Motor neuron (in vitro differentiated cells): ENCODE measurements at regions not wholly inside any gene's neighbourhood (a gene's known extent, or its start where the extent isn't known, plus 50 kb on each side); places are given as distances from the start of the nearest gene placed in this dataset.

Source experiments
- ATAC-seq, 8 experiments: fragments of 200-7000 bp; cut with Tn5 transposase; replicated peaks in 6 of 8; 2 replicates each; pipeline ENCODE4 v1.8.0; 2021; ENCODE audit warnings: mild to moderate bottlenecking in 8 of 8, moderate library complexity in 8 of 8
- H3K27ac ChIP-seq, 2 donors: fragments of 250-450 bp; sonication (Bioruptor Pico); 2 replicates each; pipeline ENCODE4 v1.9.0; 2021; ENCODE audit warnings: antibody characterized with exemption in 2 of 2, mild to moderate bottlenecking in 2 of 2, moderate library complexity in 1 of 2
- H3K4me1 ChIP-seq, 2 donors: fragments of 250-450 bp; sonication (Bioruptor Pico); replicated peaks in 1 of 2; 2 replicates each; pipeline ENCODE4 v1.6.1; 2021; ENCODE audit warnings: antibody characterized with exemption in 2 of 2, mild to moderate bottlenecking in 2 of 2, moderate library complexity in 1 of 2
- H3K4me3 ChIP-seq, 5 donors: fragments of 250-450 bp; sonication (Bioruptor Pico); 2 replicates each; pipeline ENCODE4 v1.9.0; 2021; ENCODE audit warnings: antibody characterized with exemption in 5 of 5, mild to moderate bottlenecking in 5 of 5, moderate library complexity in 4 of 5
- WGBS, 10 experiments: fragments of 450-650 bp; shearing (Covaris generic); methylation state at CpG; one replicate each; pipeline ENCODE4 v1.0.0; 2022; 5-methylcytosine and 5-hydroxymethylcytosine counted together
- in situ Hi-C, 9 experiments: fragments of 400-800 bp; cut with MboI; loops; one replicate each; pipeline ENCODE4 v1.15.0; 2021; ENCODE audit warnings: low sequenced_read_pairs in 9 of 9, low pct_unique_long_range_greater_than_20kb in 2 of 9; ENCODE audit not compliant: unreplicated experiment in 9 of 9

DNA sequence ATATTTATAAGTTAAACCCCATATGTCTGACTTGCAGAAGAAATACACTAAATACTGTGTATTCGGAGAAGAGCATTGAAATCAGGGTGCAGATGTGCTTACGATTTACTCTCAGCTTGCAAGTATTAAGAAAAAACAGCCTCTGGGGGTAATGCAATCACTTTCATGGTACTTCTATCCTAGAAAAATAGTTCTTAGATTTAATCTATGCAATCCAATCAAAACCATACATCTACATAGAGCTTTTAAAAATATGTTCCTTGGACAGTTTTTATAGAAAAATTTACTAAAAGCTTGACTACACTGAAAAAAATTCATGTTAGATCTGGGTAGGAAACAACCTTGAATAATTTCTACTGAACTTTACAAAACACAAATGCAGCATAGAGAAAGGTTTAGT, 890.3 kb upstream of the ADGRL2 start:
- 0 to 100% (median 87%) methylated on average over 1 to 2 of the region's 2 CpGs for WGBS, 10 experiments
- Histone ChIP-seq H3K4me1 (peaks cover 15 to 23% of the 10 kb centered on the region in 2 donors), H3K4me3 (no peak overlapping the region), H3K27ac (no peak overlapping the region)
- in situ Hi-C loops, result no loop called here
- ATAC-seq, result peak in 1 of 8 experiments; percentile 31

DNA sequence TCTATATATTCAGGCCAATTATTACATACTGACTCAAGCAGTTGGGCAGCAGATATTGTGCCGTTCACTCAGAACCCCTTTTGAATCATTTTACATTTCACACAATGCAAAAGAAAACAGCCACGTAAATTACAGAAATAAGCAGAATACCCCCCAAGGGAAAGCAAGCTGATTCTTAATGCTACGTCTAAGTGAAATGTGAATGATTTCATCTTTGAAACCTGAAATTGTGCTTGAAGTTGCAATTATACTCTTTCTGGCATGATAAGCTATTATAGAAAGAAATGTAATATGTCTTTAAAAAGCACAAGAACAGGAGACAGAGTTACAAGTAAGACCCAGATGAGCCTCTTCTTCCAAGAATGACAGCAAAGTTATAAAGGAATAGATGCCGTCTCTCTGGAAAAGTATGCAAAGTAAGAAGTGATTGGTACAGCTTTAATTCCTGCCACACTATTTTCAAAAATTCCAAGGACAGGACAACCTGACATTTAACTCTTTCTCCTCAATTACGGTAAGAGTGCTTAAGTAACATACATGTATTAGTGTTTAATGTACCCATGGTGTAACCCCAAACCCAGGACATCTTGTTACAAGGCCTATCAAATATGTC, 891.5 kb upstream of the ADGRL2 start:
- WGBS, 10 experiments, result 29 to 100% (median 66%) methylated on average over 1 to 5 of the region's 5 CpGs
- no peak overlapping the region for H3K27ac ChIP-seq
- in situ Hi-C loops, result no loop called here
- ATAC-seq, result peak in 1 of 8 experiments; percentile 11
- no peak overlapping the region for H3K4me3 ChIP-seq
- H3K4me1 ChIP-seq, result peaks cover 15 to 23% of the 10 kb centered on the region in 2 donors

DNA sequence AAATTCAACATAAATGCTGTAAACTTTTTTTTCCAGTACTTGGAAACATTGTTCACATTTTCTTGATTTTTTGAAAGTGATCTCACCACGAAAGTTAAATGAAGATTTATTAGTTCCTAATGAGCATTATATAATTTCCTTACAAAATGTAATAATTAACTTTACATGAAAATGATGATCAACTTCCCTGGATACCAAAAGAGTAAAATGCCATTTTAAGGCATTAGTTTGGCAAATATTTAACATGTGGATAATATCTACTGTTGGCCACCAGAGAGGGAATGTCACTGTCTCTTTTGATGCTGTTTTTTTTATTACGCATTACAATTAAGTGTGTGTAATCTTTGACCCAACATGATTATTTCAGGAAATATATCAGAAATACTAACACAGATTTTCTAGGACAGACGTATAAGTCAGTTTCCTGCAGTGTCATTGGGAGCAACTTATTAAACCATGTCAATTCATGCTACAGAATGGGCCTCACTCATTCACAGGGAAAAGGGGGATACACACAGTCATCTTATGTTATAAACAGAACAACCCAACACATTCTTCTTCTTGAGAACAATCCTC, 903.9 kb upstream of the ADGRL2 start:
- H3K4me3 ChIP-seq, result no peak overlapping the region
- ATAC-seq, result no peak
- in situ Hi-C loops, result no loop called here
- H3K27ac ChIP-seq, result no peak overlapping the region
- 23 to 100% (median 94%) methylated on average over 2 to 3 of the region's 3 CpGs for WGBS, 10 experiments
- H3K4me1 ChIP-seq, result peaks cover 15 to 18% of the 10 kb centered on the region in 2 donors

DNA sequence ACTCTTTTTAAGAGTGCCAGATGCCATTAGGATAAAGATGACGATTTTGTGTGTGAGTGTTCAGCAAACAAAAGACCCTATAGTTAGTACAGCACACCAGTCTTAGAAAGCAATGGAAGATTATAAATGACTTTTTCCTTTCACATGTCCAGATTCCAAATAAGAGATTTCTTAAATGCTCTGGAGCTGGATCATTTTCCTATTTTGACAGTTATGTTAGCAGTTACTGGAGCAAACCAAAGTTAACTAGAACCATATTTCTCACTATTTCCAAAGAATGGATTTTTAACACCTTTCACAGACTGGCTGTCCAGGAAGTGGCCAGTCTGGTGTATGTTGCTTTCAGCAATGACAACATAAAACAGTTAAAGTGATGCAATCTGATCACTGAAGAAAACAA, 905.8 kb upstream of the ADGRL2 start:
- ATAC-seq, result no peak
- Histone ChIP-seq H3K4me3 (no peak overlapping the region), H3K27ac (no peak overlapping the region), H3K4me1 (peaks cover 15 to 18% of the 10 kb centered on the region in 2 donors)
- in situ Hi-C loops, result no loop called here
- WGBS, 10 experiments, result 0 to 89% (median 51%) methylated on average over 1 of the region's 1 CpG; no CpG with 5 or more reads in 2 of the 10 experiments

DNA sequence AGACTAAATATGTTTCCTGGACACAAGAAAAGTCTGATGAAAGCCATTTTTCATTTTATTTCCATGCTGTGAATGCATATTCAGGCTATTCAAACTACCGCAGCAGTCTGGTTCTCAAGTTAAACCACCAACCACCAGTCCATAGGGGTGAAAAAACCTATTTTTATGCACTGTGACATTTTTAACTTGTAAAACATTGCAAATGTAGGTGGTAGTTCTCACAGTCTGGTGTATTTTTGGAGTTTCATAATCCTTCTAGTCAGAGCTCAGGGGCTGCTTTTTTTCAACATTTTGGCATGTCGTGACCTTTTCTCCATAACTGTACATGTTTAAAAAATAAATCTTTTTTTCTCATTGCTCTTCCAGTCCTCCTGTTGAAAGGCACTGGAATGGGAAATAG, 907.6 kb upstream of the ADGRL2 start:
- H3K27ac ChIP-seq, result no peak overlapping the region

DNA sequence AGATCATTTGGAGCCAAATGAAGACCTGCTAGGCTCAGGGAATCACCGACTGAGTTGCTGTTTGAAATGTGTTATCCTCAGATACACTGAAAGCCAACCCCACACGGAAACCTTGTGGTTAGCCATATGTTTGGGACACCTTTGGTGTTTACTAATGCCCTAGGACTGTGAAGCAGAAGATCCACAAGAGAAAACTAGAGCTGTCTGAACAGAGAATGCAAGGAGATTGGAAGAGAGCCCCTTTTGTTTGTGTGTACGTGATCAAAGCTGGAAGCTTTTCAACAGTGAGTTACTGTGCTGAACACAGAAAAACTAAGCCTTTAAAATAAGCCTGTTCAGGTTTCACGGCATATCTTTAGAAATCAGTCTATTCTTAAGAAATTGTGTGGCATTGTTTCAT, 908.2 kb upstream of the ADGRL2 start:
- no peak overlapping the region for H3K4me3 ChIP-seq
- 0 to 42% (median 21%) methylated on average over 1 to 4 of the region's 4 CpGs for WGBS, 10 experiments
- ATAC-seq, result peak in 6 of 8 experiments; percentile 29 to 69 (median 56)
- H3K27ac ChIP-seq, result no peak overlapping the region
- in situ Hi-C loops, result no loop called here
- H3K4me1 ChIP-seq, result peaks cover 15 to 18% of the 10 kb centered on the region in 2 donors

More for the DNA sequence above, 907.6 kb upstream of the ADGRL2 start:
- in situ Hi-C loops, result no loop called here
- Histone ChIP-seq H3K4me3 (no peak overlapping the region), H3K4me1 (peaks cover 15 to 18% of the 10 kb centered on the region in 2 donors)
- peak in 3 of 8 experiments; percentile 32 to 95 (median 46) for ATAC-seq
- WGBS, 10 experiments, result 0 to 73% (median 45%) methylated on average over 1 to 2 of the region's 2 CpGs; no CpG with 5 or more reads in 1 of the 10 experiments

DNA sequence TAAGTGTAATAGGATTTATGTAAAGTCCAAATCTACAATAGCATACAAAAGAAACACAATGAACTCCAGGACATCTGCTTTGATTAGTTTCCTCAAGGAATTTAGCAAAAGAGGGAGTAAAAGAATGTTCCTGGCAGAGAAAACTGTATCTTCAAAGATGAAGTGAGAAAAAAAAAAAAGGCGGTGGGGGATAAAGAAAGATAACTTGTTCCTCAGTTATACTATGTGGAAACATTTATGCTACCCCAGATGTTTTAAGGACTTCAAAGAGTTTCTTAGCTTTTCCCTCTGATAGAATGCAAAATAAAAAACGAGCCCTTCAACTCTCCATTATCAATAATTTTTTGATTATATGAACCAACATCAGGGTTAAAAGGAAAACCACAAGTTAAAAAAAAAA, 908.9 kb upstream of the ADGRL2 start:
- Histone ChIP-seq H3K27ac (no peak overlapping the region), H3K4me1 (peaks cover 15 to 18% of the 10 kb centered on the region in 2 donors), H3K4me3 (no peak overlapping the region)
- no peak for ATAC-seq
- 0 to 100% (median 86%) methylated on average over 1 to 2 of the region's 2 CpGs for WGBS, 10 experiments
- in situ Hi-C loops, result no loop called here

DNA sequence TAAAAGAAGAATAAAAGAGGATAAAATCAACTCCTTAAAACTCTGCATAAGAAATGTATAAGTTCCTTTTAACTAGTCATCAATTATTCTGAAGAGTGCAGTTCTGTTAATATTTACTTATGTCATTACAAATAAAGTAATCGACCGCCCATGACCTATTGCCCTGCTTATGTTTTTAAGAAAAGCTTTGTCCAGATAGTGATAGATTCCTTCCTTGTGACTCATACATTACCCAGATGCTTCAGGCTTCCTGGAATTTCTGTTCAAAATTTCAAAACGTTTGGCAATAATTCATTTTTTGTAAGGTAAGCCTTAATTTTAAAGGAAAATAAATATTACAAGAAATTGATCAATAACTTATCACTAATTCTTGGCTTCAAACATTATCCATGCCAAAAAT, 918.2 kb upstream of the ADGRL2 start:
- no peak overlapping the region for H3K27ac ChIP-seq
- ATAC-seq, result no peak
- no peak overlapping the region for H3K4me3 ChIP-seq
- in situ Hi-C loops, result no loop called here
- no peaks in the 10 kb centered on the region for H3K4me1 ChIP-seq
- 0 to 73% (median 42%) methylated on average over 3 of the region's 3 CpGs; no CpG with 5 or more reads in 1 of the 10 experiments for WGBS, 10 experiments

DNA sequence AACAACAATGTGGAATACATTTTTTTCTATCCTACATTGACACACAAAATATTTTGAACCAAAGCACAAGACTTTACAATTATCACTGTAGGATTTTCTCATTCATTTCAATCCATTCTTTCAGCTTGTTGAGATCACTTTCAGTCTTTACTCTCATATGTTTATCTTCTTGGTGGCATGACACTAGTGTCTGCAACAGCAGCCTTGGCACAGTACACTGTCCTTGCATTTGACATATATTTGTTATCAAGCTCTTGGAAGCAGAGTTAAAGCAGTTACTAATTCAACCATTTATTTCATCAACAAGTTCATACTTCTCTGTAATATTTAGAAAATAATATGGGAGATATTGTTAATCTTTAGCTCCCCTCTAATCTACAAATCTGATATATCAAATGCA, 922.4 kb upstream of the ADGRL2 start:
- Histone ChIP-seq H3K27ac (no peak overlapping the region), H3K4me3 (no peak overlapping the region), H3K4me1 (no peaks in the 10 kb centered on the region)
- in situ Hi-C loops, result no loop called here
- ATAC-seq, result no peak

DNA sequence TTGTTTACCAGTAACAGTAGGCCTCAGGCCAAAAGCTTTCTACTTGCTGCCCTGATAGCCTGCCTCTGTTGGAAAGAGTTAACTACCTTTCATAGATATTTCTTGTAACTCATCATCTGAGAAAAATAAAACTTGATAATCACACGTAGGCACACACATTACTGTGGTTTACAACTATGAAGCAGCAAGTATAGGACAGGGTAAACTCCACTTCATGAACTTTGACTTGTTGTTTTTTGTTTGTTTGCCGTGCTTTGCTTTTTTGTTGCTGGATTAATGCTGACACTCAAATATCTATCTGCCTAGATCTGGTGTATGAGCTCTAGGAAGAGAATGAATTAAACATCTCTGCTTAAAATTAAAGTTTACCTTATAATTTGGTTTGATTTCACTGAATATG, 924.7 kb upstream of the ADGRL2 start:
- 18 to 100% (median 73%) methylated on average over 1 to 2 of the region's 2 CpGs for WGBS, 10 experiments
- no peak for ATAC-seq
- H3K27ac ChIP-seq, result no peak overlapping the region
- H3K4me3 ChIP-seq, result no peak overlapping the region
- in situ Hi-C loops, result no loop called here
- H3K4me1 ChIP-seq, result no peaks in the 10 kb centered on the region

DNA sequence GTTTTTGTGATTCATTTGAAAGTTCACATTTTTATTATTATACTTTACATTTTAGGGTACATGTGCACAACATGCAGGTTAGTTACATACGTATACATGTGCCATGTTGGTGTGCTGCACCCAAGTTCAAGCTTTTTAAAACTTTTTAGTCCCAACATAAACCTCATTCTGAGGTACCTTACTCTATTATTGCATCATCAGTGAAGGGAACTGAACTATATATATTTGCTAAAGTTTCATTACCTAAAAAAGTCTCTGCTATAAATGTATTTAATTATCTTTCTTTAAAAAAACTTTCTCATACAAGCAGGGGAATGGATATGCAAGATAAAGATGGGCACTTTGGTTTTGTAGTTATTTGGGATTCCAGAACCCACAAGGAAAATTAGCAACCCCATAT, 931.4 kb upstream of the ADGRL2 start:
- H3K4me3 ChIP-seq, result no peak overlapping the region
- no peak overlapping the region for H3K27ac ChIP-seq
- 0 to 100% (median 83%) methylated on average over 1 of the region's 1 CpG; no CpG with 5 or more reads in 1 of the 10 experiments for WGBS, 10 experiments
- in situ Hi-C loops, result no loop called here
- no peaks in the 10 kb centered on the region for H3K4me1 ChIP-seq
- no peak for ATAC-seq

DNA sequence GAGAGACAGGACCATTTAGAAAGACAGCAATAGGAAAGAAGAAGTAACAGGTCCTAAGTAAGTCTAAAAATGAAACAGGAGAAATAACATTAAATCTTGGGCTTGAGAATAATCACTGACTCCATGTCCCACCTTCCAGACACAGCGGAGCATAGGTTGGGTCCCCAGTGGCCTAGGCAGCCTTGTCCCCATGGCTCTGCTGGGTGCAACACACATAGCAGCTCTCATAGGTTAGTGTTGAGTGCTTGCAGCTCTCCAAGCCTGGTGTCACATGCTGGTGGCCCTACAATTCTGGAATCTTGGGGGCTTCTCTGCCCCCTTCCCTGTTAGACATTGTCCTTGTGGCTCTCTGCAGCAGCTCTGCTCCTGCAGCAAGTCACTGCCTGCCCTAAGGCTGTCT, 952.8 kb upstream of the ADGRL2 start:
- 14 to 100% (median 89%) methylated on average over 1 of the region's 1 CpG; no CpG with 5 or more reads in 5 of the 10 experiments for WGBS, 10 experiments

DNA sequence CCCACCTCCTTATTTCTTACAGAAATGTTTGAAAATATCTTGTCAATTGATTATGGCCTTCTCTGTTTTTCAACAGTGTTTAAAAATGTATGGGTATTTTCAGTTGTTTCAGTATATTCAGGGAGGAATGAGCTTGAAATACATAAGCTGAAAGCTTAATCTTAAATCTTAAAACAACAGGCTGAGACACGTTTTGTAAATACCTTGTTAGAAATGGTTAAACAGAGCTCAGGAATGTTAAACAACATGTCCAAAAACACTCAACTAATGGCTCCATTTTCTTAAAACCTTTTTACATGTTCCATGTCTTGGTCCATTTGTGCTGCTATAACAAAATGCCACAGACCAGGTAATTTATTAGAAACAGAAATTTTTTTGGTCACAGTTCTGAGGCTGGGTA, 953.8 kb upstream of the ADGRL2 start:
- Histone ChIP-seq H3K4me1 (no peaks in the 10 kb centered on the region), H3K27ac (no peak overlapping the region), H3K4me3 (no peak overlapping the region)
- ATAC-seq, result no peak
- WGBS, 10 experiments, result 0 to 100% (median 75%) methylated on average over 1 of the region's 1 CpG; no CpG with 5 or more reads in 2 of the 10 experiments
- in situ Hi-C loops, result no loop called here

More for the DNA sequence above, 952.8 kb upstream of the ADGRL2 start:
- no peak for ATAC-seq
- in situ Hi-C loops, result no loop called here
- no peak overlapping the region for H3K27ac ChIP-seq
- H3K4me1 ChIP-seq, result no peaks in the 10 kb centered on the region
- no peak overlapping the region for H3K4me3 ChIP-seq

DNA sequence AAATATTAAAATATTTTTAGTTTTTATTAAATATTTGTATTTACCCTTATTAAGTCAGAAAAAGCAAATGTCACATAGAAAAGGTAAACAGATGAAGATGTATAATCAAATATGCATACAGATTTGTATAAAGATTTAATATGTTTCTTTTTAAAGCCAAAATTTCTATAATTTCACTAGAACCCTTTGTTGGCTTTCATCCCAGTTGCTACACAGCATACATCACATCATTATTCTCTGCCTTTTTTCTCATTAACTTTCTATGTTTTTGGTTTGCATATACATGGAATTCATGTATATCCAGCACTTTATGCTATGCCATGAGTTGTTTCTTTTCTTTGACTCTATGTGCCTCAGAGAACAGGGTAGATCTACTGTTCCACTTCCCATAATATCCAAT, 957.9 kb upstream of the ADGRL2 start:
- no peaks in the 10 kb centered on the region for H3K4me1 ChIP-seq
- no peak for ATAC-seq
- no peak overlapping the region for H3K27ac ChIP-seq
- no peak overlapping the region for H3K4me3 ChIP-seq
- in situ Hi-C loops, result no loop called here
